Mucosa of rectum (tissue), 2 donors: ENCODE measurements at regions not wholly inside any gene's neighbourhood (a gene's known extent, or its start where the extent isn't known, plus 50 kb on each side); places are given as distances from the start of the nearest gene placed in this dataset.

ENCODE experiments used
- H3K27ac ChIP-seq, 2 donors: one replicate each; pipeline ENCODE4 v1.7.0; 2013; ENCODE audit warnings: inconsistent platforms in 2 of 2, low read depth in 2 of 2, low read length in 2 of 2
- H3K27me3 ChIP-seq, 2 donors: one replicate each; pipeline ENCODE4 v1.7.0; 2013; ENCODE audit warnings: low read length in 2 of 2; ENCODE audit not compliant: control insufficient read depth in 2 of 2, insufficient read depth in 2 of 2
- H3K36me3 ChIP-seq, 2 donors: one replicate each; pipeline ENCODE4 v1.7.0; 2013; ENCODE audit warnings: low read length in 2 of 2; ENCODE audit not compliant: control insufficient read depth in 2 of 2, insufficient read depth in 2 of 2
- H3K4me1 ChIP-seq, 2 donors: one replicate each; pipeline ENCODE4 v1.7.0; 2013; ENCODE audit warnings: low read length in 2 of 2, mild to moderate bottlenecking in 1 of 2; ENCODE audit not compliant: control insufficient read depth in 2 of 2, insufficient read depth in 2 of 2
- H3K4me3 ChIP-seq, 2 donors: one replicate each; pipeline ENCODE4 v1.7.0; 2013; ENCODE audit warnings: low read length in 2 of 2
- H3K9ac ChIP-seq, 2 donors: one replicate each; pipeline ENCODE4 v1.7.0; 2013; ENCODE audit warnings: low read length in 2 of 2, low read depth in 1 of 2, mild to moderate bottlenecking in 1 of 2
- H3K9me3 ChIP-seq, 2 donors: one replicate each; pipeline ENCODE4 v1.7.0; 2013; ENCODE audit warnings: low read length in 2 of 2; ENCODE audit not compliant: control insufficient read depth in 2 of 2
- donor health status: healthy.
- donor health status: Normal muscosa, but diverticular disease.

DNA sequence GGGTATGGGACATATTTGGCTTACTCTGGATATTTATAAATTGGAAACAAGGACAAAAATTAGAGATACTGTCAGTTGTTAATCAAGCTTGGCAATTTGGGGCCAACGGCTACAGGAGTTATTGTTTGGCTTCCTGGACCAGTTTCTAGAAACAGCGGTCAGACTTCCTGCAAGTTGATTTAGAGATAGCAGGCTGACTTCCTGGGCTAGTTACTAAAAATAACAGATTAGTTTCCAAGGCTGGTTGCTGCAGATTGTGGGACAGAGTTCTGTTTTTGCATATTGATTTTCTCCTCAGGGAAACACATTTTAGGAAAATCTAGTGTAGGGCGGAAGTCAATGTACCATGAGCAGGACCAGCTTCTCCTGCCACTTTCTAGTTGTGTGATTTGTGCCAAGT lies 144.0 kb upstream of the TMPO start:
- Histone ChIP-seq H3K9me3 (no peaks in the 10 kb centered on the region), H3K36me3 (no peaks in the 10 kb centered on the region), H3K9ac (no peak overlapping the region), H3K4me1 (no peaks in the 10 kb centered on the region), H3K27me3 (no peaks in the 10 kb centered on the region), H3K27ac (no peak overlapping the region), H3K4me3 (no peak overlapping the region)

- Histone ChIP-seq H3K4me1 (no peaks in the 10 kb centered on the region), H3K27ac (no peak overlapping the region), H3K36me3 (no peaks in the 10 kb centered on the region), H3K9ac (no peak overlapping the region), H3K9me3 (no peaks in the 10 kb centered on the region), H3K4me3 (no peak overlapping the region), H3K27me3 (no peaks in the 10 kb centered on the region)
Observed at GRCh38 chr12:98372340-98373024, 142.9 kb upstream of the TMPO start.

GRCh38 chr12:98373025-98373554 lies 142.3 kb upstream of the TMPO start:
- Histone ChIP-seq H3K36me3 (no peaks in the 10 kb centered on the region), H3K4me3 (no peak overlapping the region), H3K9ac (no peak overlapping the region), H3K27ac (no peak overlapping the region), H3K27me3 (no peaks in the 10 kb centered on the region), H3K9me3 (no peaks in the 10 kb centered on the region), H3K4me1 (no peaks in the 10 kb centered on the region)

DNA sequence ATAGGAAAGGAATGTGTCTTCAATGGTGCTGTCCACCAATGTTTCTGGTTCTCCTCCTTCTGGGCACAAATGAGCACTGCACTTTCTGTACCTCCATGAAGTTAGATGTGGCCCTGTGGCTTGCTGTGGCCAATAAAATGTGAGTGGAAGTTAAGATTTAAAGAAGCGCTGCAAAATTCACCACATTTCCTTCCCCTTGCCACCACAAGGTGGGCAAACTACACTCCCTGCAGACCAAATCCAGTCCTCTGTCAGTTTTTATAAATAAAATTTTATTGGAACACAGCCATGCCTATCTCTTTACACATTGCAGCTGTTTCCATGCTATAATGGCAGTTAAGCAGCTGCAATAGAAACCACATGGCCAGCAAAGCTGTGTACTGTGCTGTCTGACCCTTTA lies 141.4 kb upstream of the TMPO start:
- H3K27ac ChIP-seq = no peak overlapping the region
- H3K9ac ChIP-seq = no peak overlapping the region
- H3K4me3 ChIP-seq = no peak overlapping the region
- H3K36me3 ChIP-seq = no peaks in the 10 kb centered on the region
- H3K9me3 ChIP-seq = no peaks in the 10 kb centered on the region
- no peaks in the 10 kb centered on the region for H3K4me1 ChIP-seq
- H3K27me3 ChIP-seq = no peaks in the 10 kb centered on the region

GRCh38 chr12:98379106-98379505 lies 136.3 kb upstream of the TMPO start:
- Histone ChIP-seq H3K4me3 (no peak overlapping the region), H3K9me3 (no peaks in the 10 kb centered on the region), H3K27me3 (no peaks in the 10 kb centered on the region), H3K4me1 (no peaks in the 10 kb centered on the region), H3K27ac (no peak overlapping the region), H3K9ac (no peak overlapping the region), H3K36me3 (no peaks in the 10 kb centered on the region)

DNA sequence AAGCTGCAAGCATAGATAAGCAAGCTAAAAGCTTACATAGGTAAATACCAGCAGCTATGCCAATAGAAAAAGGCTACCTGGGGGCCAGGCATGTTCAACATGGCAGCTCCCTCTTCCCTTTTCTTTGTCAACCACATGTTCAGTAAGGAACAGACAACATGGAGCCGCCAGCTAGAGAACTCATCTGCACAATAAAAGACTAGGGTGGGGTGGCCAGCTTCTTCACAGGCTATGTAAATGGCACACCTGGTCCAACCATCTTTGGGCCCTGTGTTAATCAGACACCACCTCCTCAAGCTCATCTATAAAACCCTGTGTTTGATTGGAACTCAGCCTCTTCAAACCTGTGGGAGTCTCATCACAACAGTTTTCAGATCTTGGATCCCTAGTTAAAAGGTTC lies 129.7 kb upstream of the TMPO start:
- H3K9ac ChIP-seq = no peak overlapping the region
- no peak overlapping the region for H3K4me3 ChIP-seq
- no peaks in the 10 kb centered on the region for H3K27me3 ChIP-seq
- H3K9me3 ChIP-seq = no peaks in the 10 kb centered on the region
- H3K36me3 ChIP-seq = no peaks in the 10 kb centered on the region
- no peak overlapping the region for H3K27ac ChIP-seq
- no peaks in the 10 kb centered on the region for H3K4me1 ChIP-seq

- no peak overlapping the region for H3K27ac ChIP-seq
- H3K27me3 ChIP-seq = no peaks in the 10 kb centered on the region
- no peaks in the 10 kb centered on the region for H3K4me1 ChIP-seq
- no peaks in the 10 kb centered on the region for H3K36me3 ChIP-seq
- no peaks in the 10 kb centered on the region for H3K9me3 ChIP-seq
- H3K4me3 ChIP-seq = no peak overlapping the region
- H3K9ac ChIP-seq = no peak overlapping the region
Observed at GRCh38 chr12:98387444-98387843, 127.9 kb upstream of the TMPO start.

- Histone ChIP-seq H3K4me1 (no peaks in the 10 kb centered on the region), H3K9me3 (no peaks in the 10 kb centered on the region), H3K36me3 (no peaks in the 10 kb centered on the region)
Observed at GRCh38 chr12:98388126-98388525, 127.3 kb upstream of the TMPO start.

GRCh38 chr12:98389593-98389992 lies 125.8 kb upstream of the TMPO start:
- Histone ChIP-seq H3K4me1 (no peaks in the 10 kb centered on the region), H3K4me3 (no peak overlapping the region), H3K27me3 (peaks cover 0 to 2% of the 10 kb centered on the region in 2 donors), H3K36me3 (no peaks in the 10 kb centered on the region), H3K27ac (no peak overlapping the region), H3K9me3 (no peaks in the 10 kb centered on the region), H3K9ac (no peak overlapping the region)

More at GRCh38 chr12:98388126-98388525, 127.3 kb upstream of the TMPO start:
- Histone ChIP-seq H3K27ac (no peak overlapping the region), H3K9ac (no peak overlapping the region), H3K4me3 (no peak overlapping the region), H3K27me3 (no peaks in the 10 kb centered on the region)

DNA sequence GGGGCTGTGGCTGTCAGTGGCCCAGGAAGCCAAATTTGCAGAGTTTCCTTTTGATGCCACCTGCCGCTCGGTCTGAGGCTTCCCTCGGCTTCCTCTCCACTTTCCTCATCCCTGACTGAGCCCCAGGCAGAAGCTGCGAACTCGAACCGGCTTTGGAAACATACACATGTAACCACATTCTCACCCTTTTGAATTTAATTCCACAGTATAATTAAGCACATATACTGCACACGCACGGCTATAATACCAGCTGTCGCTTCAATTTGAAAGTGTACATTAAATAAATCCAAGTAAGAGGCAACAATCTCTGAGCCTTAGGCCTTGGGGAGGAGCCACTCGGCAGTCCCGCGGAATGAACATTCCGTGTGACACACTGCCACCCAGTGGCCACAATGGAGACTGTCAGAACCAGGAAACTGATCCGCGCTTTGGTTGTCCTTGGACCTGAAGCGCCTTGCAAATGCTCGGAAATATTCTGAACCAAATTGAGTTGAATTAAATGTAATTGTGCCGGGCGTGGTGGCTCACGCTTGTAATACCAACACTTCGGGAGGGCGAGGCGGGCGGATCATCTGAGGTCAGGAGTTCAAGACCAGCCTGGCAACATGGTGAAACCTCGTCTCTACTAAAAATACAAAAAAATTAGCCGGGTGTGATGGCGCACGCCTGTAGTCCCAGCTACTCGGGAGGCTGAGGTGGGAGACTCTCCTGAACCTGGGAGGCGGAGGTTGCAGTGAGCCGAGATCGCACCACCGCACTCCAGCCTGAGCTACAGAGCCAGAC lies 117.9 kb upstream of the TMPO start:
- Histone ChIP-seq H3K27ac (no peak overlapping the region), H3K4me3 (peak overlapping the region; percentile 69 to 72), H3K36me3 (no peaks in the 10 kb centered on the region), H3K9ac (peak overlapping the region in 1 of 2 donors; percentile 56), H3K4me1 (no peaks in the 10 kb centered on the region), H3K27me3 (peaks cover 0 to 2% of the 10 kb centered on the region in 2 donors), H3K9me3 (no peaks in the 10 kb centered on the region)
